ENCODE measurements at regions not wholly inside any gene's neighbourhood (a gene's known extent, or its start where the extent isn't known, plus 50 kb on each side); places are given as distances from the start of the nearest gene placed in this dataset.

DNA sequence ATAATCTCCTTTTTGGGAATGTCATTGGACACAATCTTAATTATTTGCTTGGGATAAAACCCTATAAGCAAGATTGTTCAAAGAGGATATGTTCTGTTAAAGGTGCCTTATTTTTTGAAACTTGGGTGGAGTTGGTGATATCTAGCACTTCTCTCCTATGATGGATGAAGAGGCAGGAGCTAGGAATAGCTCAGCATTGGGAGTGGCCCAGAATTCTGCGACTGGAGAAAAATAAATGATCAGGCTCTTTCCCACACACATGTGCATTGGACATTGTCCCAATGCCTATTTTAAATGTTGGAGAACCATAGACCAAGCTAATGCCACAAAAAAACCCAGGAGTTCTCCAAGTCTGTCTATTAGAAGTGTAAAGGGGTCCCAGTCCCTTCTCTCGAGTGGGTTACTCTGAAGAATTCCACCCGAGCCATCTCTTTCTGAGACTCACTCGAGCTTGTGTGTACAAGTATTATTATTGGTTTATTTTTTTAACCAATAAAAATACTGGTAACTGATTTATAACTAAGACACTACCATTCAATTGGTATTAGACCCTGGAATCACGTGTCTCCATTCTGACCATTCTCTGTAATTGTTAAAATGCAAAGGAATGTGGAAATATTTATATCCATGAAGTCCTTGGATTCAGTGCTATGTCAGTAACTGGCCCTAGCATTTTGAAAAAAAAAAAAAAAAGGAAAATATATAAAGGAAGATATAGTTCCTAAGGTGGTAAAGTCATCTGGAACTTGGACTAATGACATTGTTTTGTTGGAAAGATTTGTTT lies 437.5 kb upstream of the TMEM132C start:
- Histone ChIP-seq H3K9ac (ENCODE audit: extremely low read depth, insufficient read length, low read length) (no peak overlapping the region), H3K27ac (ENCODE audit: insufficient read length, low read depth, low read length) (no peak overlapping the region), H3K18ac (ENCODE audit: insufficient read length, low read depth, low read length) (no peak overlapping the region), H4K5ac (ENCODE audit: insufficient read length, low read depth, low read length) (no peak overlapping the region), H2BK15ac (ENCODE audit: low read depth, low read length) (no peak overlapping the region), H3K79me1 (ENCODE audit: insufficient read depth, low read depth, low read length, poor library complexity, severe bottlenecking) (no peaks in the 10 kb centered on the region), H4K20me1 (ENCODE audit: control insufficient read depth, insufficient read depth, insufficient read length) (no peaks in the 10 kb centered on the region), H3K4ac (ENCODE audit: low read depth, low read length) (no peak overlapping the region), H2BK20ac (ENCODE audit: low read depth, low read length, poor library complexity, severe bottlenecking) (no peak overlapping the region), H4K8ac (replicated peaks; ENCODE audit: insufficient read length, low read depth, low read length) (no peak overlapping the region), H2BK5ac (ENCODE audit: insufficient read length, low read length) (no peak overlapping the region), H3T11ph (ENCODE audit: low read length) (no peak overlapping the region), H3K23ac (ENCODE audit: insufficient read length, low read depth, low read length) (no peak overlapping the region), H3K23me2 (ENCODE audit: insufficient read length, low read depth, low read length, poor library complexity, severe bottlenecking) (peaks cover 3% of the 10 kb centered on the region), H3K27me3 (ENCODE audit: insufficient read depth, low read length) (no peaks in the 10 kb centered on the region), H3K56ac (ENCODE audit: insufficient read length, low read depth, low read length) (no peak overlapping the region), H3K4me1 (ENCODE audit: insufficient read depth, low read length) (no peaks in the 10 kb centered on the region), H3K79me2 (ENCODE audit: insufficient read depth, low read length) (no peaks in the 10 kb centered on the region), H4K91ac (ENCODE audit: insufficient read length, low read depth, low read length) (no peak overlapping the region), H2AFZ (ENCODE audit: low read length) (no peak overlapping the region), H3K14ac (ENCODE audit: insufficient read depth, low read length) (no peak overlapping the region), H2AK5ac (ENCODE audit: insufficient read length, low read length) (no peak overlapping the region), H2BK120ac (ENCODE audit: low read depth, low read length, poor library complexity, severe bottlenecking) (no peak overlapping the region), H3K4me2 (ENCODE audit: insufficient read depth, insufficient read length, low read length) (no peak overlapping the region), H3K9me3 (ENCODE audit: control insufficient read depth, low read depth, low read length) (no peaks in the 10 kb centered on the region), H2BK12ac (ENCODE audit: insufficient read length, low read depth, low read length) (no peak overlapping the region)
- no peak for TF ChIP-seq CTCF (conservative IDR thresholded peaks at IDR 0.05)
- Mint-ChIP-seq H3K4me1 (peaks cover 4 to 5% of the 10 kb centered on the region in 2 experiments; a peak in 2 of 4 replicates), H3K27me3 (ENCODE audit: low read depth) (peaks cover 7% of the 10 kb centered on the region), H3K36me3 (ENCODE audit: insufficient read depth in 1 of 3, low read depth in 3 of 3) (peaks cover 0 to 6% (median 0%) of the 10 kb centered on the region in 3 experiments; a peak in 2 of 7 replicates), H3K4me3 (no peak overlapping the region), H3K27ac (no peak overlapping the region), H3K9me3 (peaks cover 1 to 7% of the 10 kb centered on the region in 2 experiments; a peak in 3 of 5 replicates)
- DNase-seq = no peak
- no CpG with 5 or more reads among the region's 5 CpGs for whole genome bisulfite sequencing (ENCODE audit: extremely low coverage, insufficient read length, low lambda C conversion rate)

Data from H9 (cell line).